HG02571 (cell line): ENCODE measurements at regions not wholly inside any gene's neighbourhood (a gene's known extent, or its start where the extent isn't known, plus 50 kb on each side); places are given as distances from the start of the nearest gene placed in this dataset.
A peak's percentile ranks its signal among the peaks of the same experiment; 100 is the strongest.
"Not testable (repeated sequence)": the region's sequence is repeated elsewhere in the genome, so short reads cannot be mapped to it uniquely, and the experiment has no call there.

ENCODE experiments used
- ATAC-seq: cut with Tn5 transposase; IDR thresholded peaks from one replicate; pipeline ENCODE4 v1.9.1; 2021; ENCODE audit warnings: mild to moderate bottlenecking, moderate library complexity; ENCODE audit not compliant: unreplicated experiment

DNA sequence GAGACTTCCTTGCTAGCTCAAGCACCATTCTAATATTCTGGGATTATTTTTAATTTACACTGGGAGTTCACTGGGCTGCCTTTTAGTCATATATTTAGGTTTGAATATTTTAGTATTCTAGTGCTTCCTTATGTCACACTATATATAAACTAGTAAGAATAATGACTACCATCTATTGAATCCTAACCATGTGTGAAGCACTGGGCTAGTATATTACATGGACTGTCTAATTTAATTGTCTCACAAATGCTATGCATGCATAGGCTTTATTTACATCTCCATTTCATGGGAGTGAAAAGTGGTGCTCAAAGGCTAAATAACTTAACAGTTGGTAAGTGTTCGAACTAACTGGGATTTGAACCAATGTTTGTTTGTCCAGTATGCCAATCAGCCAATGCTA, 272.4 kb downstream of the RND3 start:
- ATAC-seq = no peak

GRCh38 chr2:150214626-150215025, 272.8 kb downstream of the RND3 start:
- ATAC-seq = no peak

DNA sequence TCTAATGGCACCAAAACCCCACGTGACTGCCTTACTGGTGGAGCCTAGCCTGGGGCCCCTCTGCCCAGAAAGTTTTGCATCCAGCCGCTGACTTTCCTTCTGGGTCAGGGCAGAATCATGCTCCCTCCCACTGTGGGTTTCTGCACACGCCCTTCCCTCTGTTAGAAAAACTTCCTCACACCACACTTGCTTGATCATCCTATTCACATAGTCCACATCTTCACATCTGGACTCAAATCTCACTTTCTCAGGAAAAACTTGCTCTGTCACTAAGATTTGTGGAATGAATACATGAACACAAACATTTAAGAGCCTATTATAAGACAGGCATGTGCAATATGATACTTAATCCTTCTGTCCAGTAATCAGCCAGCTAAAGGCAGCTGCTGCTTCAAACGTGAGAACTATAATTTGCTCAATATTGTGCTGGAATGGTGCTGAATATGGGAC, 274.7 kb downstream of the RND3 start:
- no peak for ATAC-seq

DNA sequence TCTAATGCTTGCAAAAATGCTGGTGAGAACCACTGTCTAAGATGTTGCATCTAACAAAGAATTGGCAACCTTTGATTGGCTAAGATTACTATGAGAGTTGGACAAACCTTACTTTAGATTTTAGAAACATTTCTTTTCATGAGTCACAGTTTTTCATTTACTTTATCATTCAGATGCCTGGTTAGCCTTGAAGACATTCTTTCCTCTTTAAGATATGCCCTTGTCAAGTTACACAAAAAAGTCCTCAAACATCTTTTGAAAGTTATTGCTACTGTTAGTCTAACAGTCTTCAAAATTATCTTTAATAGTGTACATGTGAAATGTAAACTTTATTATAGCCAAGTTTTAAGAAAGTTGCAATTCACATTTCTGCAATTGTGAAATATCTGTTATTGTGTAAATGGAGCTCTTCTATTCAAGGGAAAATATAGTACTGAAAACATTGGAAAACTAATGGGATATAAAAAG, 276.3 kb downstream of the RND3 start:
- no peak for ATAC-seq

- no peak for ATAC-seq
Observed at GRCh38 chr2:150209746-150210145, 277.7 kb downstream of the RND3 start.

- no peak for ATAC-seq
Observed at GRCh38 chr2:150208689-150209088, 278.8 kb downstream of the RND3 start.

DNA sequence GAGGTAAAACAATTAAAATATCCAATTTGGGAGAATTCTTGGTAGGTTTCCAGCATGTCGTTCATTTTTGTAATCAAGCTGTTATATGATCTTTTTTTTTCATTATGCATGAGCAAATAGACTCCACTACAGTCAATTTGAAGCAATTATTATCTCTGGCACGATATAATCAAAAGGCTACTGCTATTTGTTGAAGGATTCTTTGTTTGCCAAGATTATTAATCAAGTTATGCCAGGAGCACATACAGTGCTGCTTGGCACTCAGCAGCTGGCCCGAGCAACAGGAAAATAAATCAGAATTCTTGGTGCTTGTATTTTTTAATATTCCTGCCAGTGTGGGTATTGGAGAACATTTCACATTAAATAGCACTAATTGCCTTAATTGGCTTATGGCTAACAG, 279.5 kb downstream of the RND3 start:
- no peak for ATAC-seq

DNA sequence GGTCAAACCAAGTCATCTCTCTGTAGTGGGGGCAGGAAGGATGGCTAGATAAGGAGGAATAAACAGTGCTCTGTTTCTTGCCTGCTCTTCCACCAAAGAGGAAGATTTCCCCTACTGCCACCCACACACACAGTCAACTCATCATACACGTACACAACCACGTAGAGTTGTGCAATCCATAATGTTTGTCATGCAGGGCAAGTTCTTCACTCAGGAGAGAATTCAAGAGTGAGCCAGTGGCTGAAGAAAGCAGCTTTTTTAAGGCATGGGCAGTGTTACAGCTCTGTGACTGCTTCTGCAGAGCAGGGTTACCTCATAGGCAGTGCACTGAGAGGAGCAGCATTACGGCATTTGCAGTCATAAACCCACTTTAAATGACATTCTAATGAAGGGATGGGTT, 283.0 kb downstream of the RND3 start:
- ATAC-seq = no peak

DNA sequence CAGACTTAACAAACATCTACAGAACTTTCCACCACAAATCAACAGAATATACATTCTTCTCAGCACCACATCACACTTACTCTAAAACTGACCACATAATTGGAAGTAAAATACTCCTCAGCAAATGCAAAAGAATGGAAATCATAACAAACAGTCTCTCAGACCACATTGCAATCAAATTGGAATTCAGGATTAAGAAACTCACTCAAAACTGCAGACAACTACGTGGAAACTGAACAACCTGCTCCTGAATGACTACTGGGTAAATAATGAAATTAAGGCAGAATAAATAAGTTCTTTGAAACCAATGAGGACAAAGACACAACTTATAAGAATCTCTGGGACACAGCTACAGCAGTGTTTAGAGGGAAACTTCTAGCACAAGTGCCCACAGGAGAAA, 292.7 kb downstream of the RND3 start:
- ATAC-seq = not testable (repeated sequence)

DNA sequence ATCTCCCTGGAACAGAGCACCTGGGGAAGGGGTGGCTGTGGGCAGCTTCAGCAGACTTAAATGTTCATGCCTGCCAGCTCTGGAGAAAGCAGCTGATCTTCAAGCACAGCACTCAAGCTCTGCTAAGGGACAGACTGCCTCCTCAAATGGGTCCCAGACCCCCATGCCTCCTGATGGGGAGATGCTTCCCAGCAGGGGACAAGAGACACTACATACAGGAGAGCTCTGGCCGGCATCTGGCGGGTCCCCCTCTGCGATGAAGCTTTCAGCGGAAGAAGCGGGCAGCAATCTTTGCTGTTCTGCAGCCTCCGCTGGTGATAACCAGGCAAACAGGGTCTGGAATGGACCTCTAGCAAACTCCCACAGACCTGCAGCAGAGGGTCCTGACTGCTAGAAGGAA, 294.8 kb downstream of the RND3 start:
- no peak for ATAC-seq

- ATAC-seq = no peak
Observed at GRCh38 chr2:150191349-150191748, 296.1 kb downstream of the RND3 start.

- ATAC-seq = no peak
Observed at GRCh38 chr2:150190546-150190945, 296.9 kb downstream of the RND3 start.

GRCh38 chr2:150188800-150189199, 298.7 kb downstream of the RND3 start:
- no peak for ATAC-seq

- ATAC-seq = no peak
Observed at GRCh38 chr2:150188177-150188576, 299.3 kb downstream of the RND3 start.

DNA sequence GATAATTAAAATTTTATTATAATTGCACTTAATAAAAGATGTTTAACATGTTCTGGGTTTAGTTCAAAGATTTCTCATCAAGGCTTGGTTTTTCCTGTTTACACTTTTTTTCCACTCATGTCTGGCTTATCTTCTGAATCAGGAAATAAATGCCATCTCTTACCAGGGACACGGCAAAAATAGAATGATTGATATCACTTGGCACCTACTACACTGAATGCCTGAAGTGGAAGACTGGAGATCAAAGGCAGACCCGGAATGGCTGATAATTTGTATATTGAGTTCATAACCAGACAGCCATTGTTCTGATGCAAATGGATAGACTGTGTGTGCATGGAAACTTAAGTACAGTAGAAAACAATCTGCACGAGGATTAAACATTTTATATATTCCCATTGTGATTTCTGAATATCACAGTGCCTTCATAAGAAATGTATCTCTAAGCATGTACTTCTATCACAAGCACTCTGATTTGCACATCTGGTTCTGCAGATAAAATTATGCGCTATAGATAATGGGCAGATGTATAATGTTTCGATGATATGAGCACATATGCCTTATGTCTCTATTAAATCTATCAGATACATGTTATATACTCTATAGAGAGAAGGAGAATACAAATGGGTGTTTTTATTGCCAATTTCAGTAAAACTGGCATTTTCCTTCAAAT, 304.8 kb downstream of the RND3 start:
- ATAC-seq = no peak

GRCh38 chr2:150178591-150178990, 308.9 kb downstream of the RND3 start:
- ATAC-seq = no peak

- no peak for ATAC-seq
Observed at GRCh38 chr2:150174971-150175421, 312.5 kb downstream of the RND3 start.

DNA sequence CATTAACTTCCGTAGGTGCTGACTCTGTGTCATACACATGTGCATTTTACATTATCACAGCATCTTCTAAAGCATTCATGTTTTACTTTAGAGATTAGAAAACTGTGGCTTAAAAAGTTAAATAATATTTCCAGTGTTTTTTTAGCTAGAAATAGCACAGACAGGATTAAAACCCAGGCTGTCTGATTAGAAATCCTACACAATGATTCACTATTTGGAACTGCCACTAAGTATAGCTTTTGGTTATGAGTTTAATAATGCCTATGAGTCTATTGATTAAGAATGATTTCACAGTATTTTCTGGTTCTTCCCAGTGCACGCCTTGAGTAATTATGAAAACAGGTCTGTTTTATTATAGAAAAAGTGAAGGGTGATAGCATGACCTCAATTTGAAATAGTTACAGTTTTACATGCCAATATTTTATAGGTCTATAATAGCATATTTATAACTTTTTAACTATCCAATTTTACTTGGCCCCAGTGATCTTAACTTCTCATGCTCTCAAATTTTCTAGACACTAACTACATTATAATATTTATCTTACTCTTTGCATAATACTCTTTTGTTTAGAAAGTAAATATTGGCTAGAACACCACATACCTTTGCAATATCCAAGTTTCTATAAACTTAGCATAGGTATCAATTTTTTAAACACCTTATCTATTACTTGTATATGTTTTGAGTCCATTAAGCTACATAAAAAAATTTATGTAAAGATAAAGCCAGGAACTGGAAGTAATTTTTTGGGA, 313.2 kb downstream of the RND3 start:
- no peak for ATAC-seq

GRCh38 chr2:150171065-150171548, 316.4 kb downstream of the RND3 start:
- no peak for ATAC-seq

- ATAC-seq = no peak
Observed at GRCh38 chr2:150169237-150169629, 318.2 kb downstream of the RND3 start.

GRCh38 chr2:150168595-150169236, 318.8 kb downstream of the RND3 start:
- no peak for ATAC-seq

- ATAC-seq = peak; percentile 83
Observed at GRCh38 chr2:150167711-150168110, 319.8 kb downstream of the RND3 start.
